Right lobe of liver (tissue), 4 donors: ENCODE measurements at regions not wholly inside any gene's neighbourhood (a gene's known extent, or its start where the extent isn't known, plus 50 kb on each side); places are given as distances from the start of the nearest gene placed in this dataset.

Source experiments
- POLR2A ChIP-seq: fragments of 450-650 bp; IDR thresholded peaks from one replicate; pipeline ENCODE4 v1.6.1; 2017; ENCODE audit warnings: antibody characterized with exemption, mild to moderate bottlenecking
- TF ChIP-seq, protein P1 (sequence below), 4 donors: fragments of 200-600 bp in 3 of 4; fragments of 450-650 bp in 1 of 4; IDR thresholded peaks; one replicate each; pipeline versions ENCODE4 v1.5.1 to v1.8.0; 2016 to 2022; ENCODE audit warnings: antibody characterized with exemption in 4 of 4, mild to moderate bottlenecking in 2 of 4
- donor health status: DM: no; HTN: no; CAD: no.
- donor health status: DM: no; HTN: no; CAD: no.
- donor health status: DM: no; HTN: yes; CAD: no.

DNA sequence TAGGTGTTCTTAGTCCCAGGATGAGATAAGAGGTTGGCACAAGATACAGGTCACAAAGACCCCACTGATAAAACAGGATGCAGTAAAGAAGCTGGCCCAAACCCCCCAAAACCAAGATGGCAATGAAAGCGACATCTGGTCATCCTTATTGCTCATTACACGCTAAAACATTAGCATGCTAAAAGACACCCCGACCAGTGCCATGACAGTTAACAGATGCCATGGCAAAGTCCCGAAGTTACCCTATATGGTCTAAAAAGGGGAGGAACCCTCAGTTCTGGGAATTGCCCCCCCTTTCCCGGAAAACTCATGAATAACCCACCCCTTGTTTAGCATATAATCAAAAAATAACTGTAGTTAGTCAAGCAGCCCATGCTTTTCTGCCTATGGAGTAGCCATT, 251.1 kb downstream of the SLC4A3 start:
- TF ChIP-seq, protein P1, sequence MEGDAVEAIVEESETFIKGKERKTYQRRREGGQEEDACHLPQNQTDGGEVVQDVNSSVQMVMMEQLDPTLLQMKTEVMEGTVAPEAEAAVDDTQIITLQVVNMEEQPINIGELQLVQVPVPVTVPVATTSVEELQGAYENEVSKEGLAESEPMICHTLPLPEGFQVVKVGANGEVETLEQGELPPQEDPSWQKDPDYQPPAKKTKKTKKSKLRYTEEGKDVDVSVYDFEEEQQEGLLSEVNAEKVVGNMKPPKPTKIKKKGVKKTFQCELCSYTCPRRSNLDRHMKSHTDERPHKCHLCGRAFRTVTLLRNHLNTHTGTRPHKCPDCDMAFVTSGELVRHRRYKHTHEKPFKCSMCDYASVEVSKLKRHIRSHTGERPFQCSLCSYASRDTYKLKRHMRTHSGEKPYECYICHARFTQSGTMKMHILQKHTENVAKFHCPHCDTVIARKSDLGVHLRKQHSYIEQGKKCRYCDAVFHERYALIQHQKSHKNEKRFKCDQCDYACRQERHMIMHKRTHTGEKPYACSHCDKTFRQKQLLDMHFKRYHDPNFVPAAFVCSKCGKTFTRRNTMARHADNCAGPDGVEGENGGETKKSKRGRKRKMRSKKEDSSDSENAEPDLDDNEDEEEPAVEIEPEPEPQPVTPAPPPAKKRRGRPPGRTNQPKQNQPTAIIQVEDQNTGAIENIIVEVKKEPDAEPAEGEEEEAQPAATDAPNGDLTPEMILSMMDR (IDR thresholded peaks at IDR 0.05) = no peak
- TF ChIP-seq POLR2A = no peak
